Stomach (tissue), 8 donors: ENCODE measurements at regions not wholly inside any gene's neighbourhood (a gene's known extent, or its start where the extent isn't known, plus 50 kb on each side); places are given as distances from the start of the nearest gene placed in this dataset.
A peak's percentile ranks its signal among the peaks of the same experiment; 100 is the strongest.

Source experiments
- DNase-seq, 2 donors: peaks; one replicate each; pipeline versions ENCODE4 v3.0.0 to v3.0.0-alpha.2; 2013 to 2019
- H3K27ac ChIP-seq, 5 donors: fragments of 200-600 bp in 4 of 5; sonication (generic) in 4 of 5; one replicate each; pipeline ENCODE4 v1.5.1; 2013 to 2019; ENCODE audit warnings: mild to moderate bottlenecking in 1 of 5, moderate library complexity in 1 of 5
- H3K27me3 ChIP-seq, 3 donors: fragments of 200-600 bp; sonication (generic); one replicate each; pipeline ENCODE4 v1.5.1; 2017 to 2019; ENCODE audit warnings: mixed run types in 1 of 3
- H3K36me3 ChIP-seq, 4 donors: fragments of 200-600 bp; sonication (generic); 1 replicate in 3 of 4; 2 replicates in 1 of 4; pipeline ENCODE4 v1.5.1; 2016 to 2019
- H3K4me1 ChIP-seq, 4 donors: fragments of 200-600 bp; sonication (generic); one replicate each; pipeline ENCODE4 v1.5.1; 2016 to 2019
- H3K4me3 ChIP-seq, 4 donors: fragments of 200-600 bp; sonication (generic) in 3 of 4; one replicate each; pipeline ENCODE4 v1.5.1; 2016 to 2019; ENCODE audit warnings: mild to moderate bottlenecking in 1 of 4
- H3K9me3 ChIP-seq, 4 donors: fragments of 200-600 bp; sonication (generic); one replicate each; pipeline ENCODE4 v1.5.1; 2016 to 2019
- CTCF ChIP-seq, 7 experiments: fragments of 450-650 bp in 4 of 7; fragments of 200-600 bp in 3 of 7; sonication (generic) in 3 of 7; IDR thresholded peaks; one replicate each; pipeline ENCODE4 v1.5.1; 2016 to 2019; ENCODE audit warnings: antibody characterized with exemption in 7 of 7, control low read depth in 2 of 7, mild to moderate bottlenecking in 1 of 7
- EP300 ChIP-seq: sonication (generic); formaldehyde crosslinking; IDR thresholded peaks from one replicate; pipeline ENCODE4 v1.6.1; 2017; ENCODE audit warnings: antibody characterized with exemption
- POLR2A ChIP-seq, 4 donors: fragments of 450-650 bp; IDR thresholded peaks; one replicate each; pipeline ENCODE4 v1.6.1; 2016; ENCODE audit warnings: antibody characterized with exemption in 4 of 4, control low read depth in 2 of 4, mild to moderate bottlenecking in 1 of 4, moderate library complexity in 1 of 4
- POLR2AphosphoS5 ChIP-seq, 3 donors: sonication (generic); formaldehyde crosslinking; IDR thresholded peaks; one replicate each; pipeline ENCODE4 v1.6.1; 2016; ENCODE audit warnings: antibody characterized with exemption in 3 of 3
- WGBS, 5 donors: extraction: QIAGEN DNeasy Blood & Tissue Kit in 3 of 5; methylation state at CpG; one replicate each; pipeline versions ENCODE4 v1.1.5 to v1.1.7; 2013 to 2018; 5-methylcytosine and 5-hydroxymethylcytosine counted together
- intact Hi-C: fragments of 100-400 bp; cut with DNase I; formaldehyde crosslinking; loops from one replicate; pipeline ENCODE4 v1.15.1; 2023; ENCODE audit warnings: low total_unique reads
- donor health status: healthy with polysubstance abuse.
- donor health status: Bipolar disorder and iron deficiency.
- donor health status: healthy.

DNA sequence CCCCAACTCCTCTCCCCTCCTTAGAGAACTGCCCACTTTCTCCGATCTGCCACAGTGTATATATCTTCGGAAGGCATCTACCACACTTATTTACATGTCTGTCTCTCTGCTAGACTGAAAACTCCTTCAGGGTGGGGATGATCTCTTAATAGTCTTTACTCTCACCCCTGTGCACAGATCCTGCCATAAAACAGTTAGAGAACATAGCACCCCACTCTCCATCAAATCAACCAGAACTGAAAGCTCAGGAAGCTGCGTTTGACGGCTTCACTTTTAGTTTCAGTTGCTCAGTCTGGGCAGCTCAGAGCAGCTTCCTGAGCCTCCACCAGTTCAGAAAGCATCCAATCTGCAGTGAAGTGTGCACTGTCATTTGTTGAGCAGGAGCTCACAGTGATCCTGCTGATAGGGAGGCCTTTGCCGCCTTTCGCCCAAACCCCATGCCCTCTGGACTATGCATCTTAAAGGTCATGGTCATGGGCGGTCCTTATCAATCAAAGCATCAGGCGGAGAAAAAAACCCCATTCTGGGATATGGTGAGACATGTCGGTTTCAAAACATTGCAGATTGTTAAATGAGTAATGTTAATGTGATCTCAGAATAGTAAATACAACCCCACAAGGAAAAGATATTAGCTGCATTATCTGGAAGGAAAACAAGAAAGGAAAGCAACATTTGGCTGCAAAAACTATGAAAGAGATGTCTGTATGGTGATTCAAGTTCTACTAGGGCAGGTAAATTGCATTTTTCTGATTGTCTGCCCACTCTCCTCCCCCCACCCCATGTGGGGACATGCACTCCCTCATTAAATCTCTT, 167.1 kb upstream of the ADO start:
- H3K4me3 ChIP-seq: peak overlapping the region in 3 of 4 donors; percentile 9 to 19 (median 16)

GRCh38 chr10:62638062-62638477, 166.4 kb upstream of the ADO start:
- H3K4me1 ChIP-seq: peaks cover 4 to 24% (median 10%) of the 10 kb centered on the region in 4 donors
- no peaks in the 10 kb centered on the region for H3K27me3 ChIP-seq
- WGBS, 5 donors: 24 to 48% (median 26%) methylated on average over 7 of the region's 7 CpGs
- no peaks in the 10 kb centered on the region for H3K36me3 ChIP-seq
- H3K27ac ChIP-seq: peak overlapping the region; percentile 59 to 83 (median 66)
- intact Hi-C loops: no loop called here
- TF ChIP-seq POLR2AphosphoS5 (IDR thresholded peaks at IDR 0.05) (peak in 1 of 3 donors; percentile 40), EP300 (no peak)
- H3K4me3 ChIP-seq: no peak overlapping the region
- no peaks in the 10 kb centered on the region for H3K9me3 ChIP-seq
- peak in 1 of 2 donors; percentile 41 for DNase-seq

More for the DNA sequence above, 167.1 kb upstream of the ADO start:
- WGBS, 5 donors: 19 to 39% (median 33%) methylated on average over 9 of the region's 9 CpGs
- H3K4me1 ChIP-seq: peaks cover 4 to 24% (median 10%) of the 10 kb centered on the region in 4 donors
- H3K27me3 ChIP-seq: no peaks in the 10 kb centered on the region
- no peaks in the 10 kb centered on the region for H3K9me3 ChIP-seq
- H3K36me3 ChIP-seq: no peaks in the 10 kb centered on the region
- H3K27ac ChIP-seq: peak overlapping the region; percentile 59 to 83 (median 66)
- intact Hi-C loops: no loop called here
- peak; percentile 33 to 68 for DNase-seq
- no peak for TF ChIP-seq POLR2A (IDR thresholded peaks at IDR 0.05)
- TF ChIP-seq POLR2AphosphoS5 (IDR thresholded peaks at IDR 0.05): peak in 1 of 3 donors; percentile 20
- TF ChIP-seq CTCF (IDR thresholded peaks at IDR 0.05): no peak
- no peak for TF ChIP-seq EP300

DNA sequence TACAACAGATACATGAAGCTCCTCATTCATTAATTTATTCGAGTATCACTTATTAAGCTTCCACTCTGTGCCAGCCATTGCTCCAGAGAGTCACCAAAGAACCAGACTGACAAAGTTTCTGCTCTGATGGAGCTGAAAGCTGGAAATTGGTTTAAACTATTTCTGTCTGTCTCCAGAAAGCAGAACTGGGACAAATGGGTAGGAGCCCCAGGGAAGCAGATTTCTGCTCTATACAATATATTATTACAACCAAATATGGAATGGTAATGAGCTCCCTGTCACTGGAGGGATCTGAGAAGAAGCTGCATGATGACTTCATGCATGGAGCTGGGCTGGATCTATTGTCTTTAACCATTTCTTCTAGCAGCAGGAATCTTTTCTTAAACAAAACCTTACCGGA, 165.4 kb upstream of the ADO start:
- no peak overlapping the region for H3K4me3 ChIP-seq
- TF ChIP-seq POLR2AphosphoS5 (IDR thresholded peaks at IDR 0.05) (no peak), CTCF (IDR thresholded peaks at IDR 0.05) (no peak), EP300 (no peak), POLR2A (IDR thresholded peaks at IDR 0.05) (no peak)

DNA sequence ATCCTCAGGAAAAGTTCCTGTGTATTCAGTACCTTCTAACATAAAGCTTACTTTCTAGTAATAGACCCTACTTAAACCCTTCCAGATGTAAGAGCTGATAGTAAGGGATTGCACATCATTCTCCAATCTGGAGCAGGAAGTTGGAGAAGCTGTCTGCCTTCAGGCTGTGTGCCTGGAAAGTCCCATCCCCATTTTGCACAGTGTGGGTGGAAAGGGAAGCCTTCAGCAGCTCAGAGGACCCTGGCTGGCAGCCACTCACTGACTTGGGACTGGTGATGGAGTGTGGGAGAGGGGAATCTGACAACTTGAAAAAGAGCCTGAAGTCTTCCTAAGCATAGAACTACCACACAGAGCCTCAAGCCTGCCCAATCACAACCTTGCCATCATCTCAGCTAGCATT, 164.1 kb upstream of the ADO start:
- peak in 1 of 2 donors; percentile 56 for DNase-seq
- intact Hi-C loops: no loop called here
- Histone ChIP-seq H3K4me1 (peaks cover 4 to 24% (median 10%) of the 10 kb centered on the region in 4 donors), H3K27ac (no peak overlapping the region), H3K9me3 (no peaks in the 10 kb centered on the region), H3K36me3 (no peaks in the 10 kb centered on the region), H3K27me3 (no peaks in the 10 kb centered on the region), H3K4me3 (no peak overlapping the region)
- no peak for TF ChIP-seq POLR2A (IDR thresholded peaks at IDR 0.05)
- no peak for TF ChIP-seq EP300
- TF ChIP-seq POLR2AphosphoS5 (IDR thresholded peaks at IDR 0.05): no peak
- no peak for TF ChIP-seq CTCF (IDR thresholded peaks at IDR 0.05)

More for the DNA sequence above, 165.4 kb upstream of the ADO start:
- intact Hi-C loops: no loop called here
- WGBS, 5 donors: 87 to 100% (median 95%) methylated on average over 2 of the region's 2 CpGs
- DNase-seq: no peak
- Histone ChIP-seq H3K4me1 (peaks cover 4 to 24% (median 10%) of the 10 kb centered on the region in 4 donors), H3K9me3 (no peaks in the 10 kb centered on the region), H3K27me3 (no peaks in the 10 kb centered on the region), H3K36me3 (no peaks in the 10 kb centered on the region), H3K27ac (no peak overlapping the region)
